Ectodermal cell (in vitro differentiated cells): ENCODE measurements at regions not wholly inside any gene's neighbourhood (a gene's known extent, or its start where the extent isn't known, plus 50 kb on each side); places are given as distances from the start of the nearest gene placed in this dataset.

Experiments used
- H3K27ac ChIP-seq: 2 replicates; pipeline ENCODE4 v1.7.0; 2013; ENCODE audit warnings: mild to moderate bottlenecking, low read depth, low read length; ENCODE audit not compliant: insufficient read depth, poor library complexity, severe bottlenecking
- H3K27me3 ChIP-seq: 2 replicates; pipeline ENCODE4 v1.7.0; 2013; ENCODE audit warnings: mild to moderate bottlenecking, low read length; ENCODE audit not compliant: insufficient read depth, control insufficient read depth, poor library complexity, severe bottlenecking
- H3K36me3 ChIP-seq: one replicate; pipeline ENCODE4 v1.7.0; 2013; ENCODE audit warnings: low read length; ENCODE audit not compliant: control insufficient read depth, insufficient read depth
- H3K4me1 ChIP-seq: one replicate; pipeline ENCODE4 v1.7.0; 2013; ENCODE audit warnings: low read length; ENCODE audit not compliant: control insufficient read depth, insufficient read depth
- H3K4me3 ChIP-seq: 2 replicates; pipeline ENCODE4 v1.7.0; 2013; ENCODE audit warnings: low read depth, low read length, control low read depth; ENCODE audit not compliant: insufficient read depth
- H3K9me3 ChIP-seq: 2 replicates; pipeline ENCODE4 v1.7.0; 2013; ENCODE audit warnings: mild to moderate bottlenecking, low read length, moderate library complexity; ENCODE audit not compliant: control insufficient read depth
- WGBS, 2 experiments: methylation state at CpG; one replicate each; pipeline ENCODE4 v1.1.7; 2013; ENCODE audit warnings: missing lambda C conversion rate in 2 of 2; 5-methylcytosine and 5-hydroxymethylcytosine counted together

DNA sequence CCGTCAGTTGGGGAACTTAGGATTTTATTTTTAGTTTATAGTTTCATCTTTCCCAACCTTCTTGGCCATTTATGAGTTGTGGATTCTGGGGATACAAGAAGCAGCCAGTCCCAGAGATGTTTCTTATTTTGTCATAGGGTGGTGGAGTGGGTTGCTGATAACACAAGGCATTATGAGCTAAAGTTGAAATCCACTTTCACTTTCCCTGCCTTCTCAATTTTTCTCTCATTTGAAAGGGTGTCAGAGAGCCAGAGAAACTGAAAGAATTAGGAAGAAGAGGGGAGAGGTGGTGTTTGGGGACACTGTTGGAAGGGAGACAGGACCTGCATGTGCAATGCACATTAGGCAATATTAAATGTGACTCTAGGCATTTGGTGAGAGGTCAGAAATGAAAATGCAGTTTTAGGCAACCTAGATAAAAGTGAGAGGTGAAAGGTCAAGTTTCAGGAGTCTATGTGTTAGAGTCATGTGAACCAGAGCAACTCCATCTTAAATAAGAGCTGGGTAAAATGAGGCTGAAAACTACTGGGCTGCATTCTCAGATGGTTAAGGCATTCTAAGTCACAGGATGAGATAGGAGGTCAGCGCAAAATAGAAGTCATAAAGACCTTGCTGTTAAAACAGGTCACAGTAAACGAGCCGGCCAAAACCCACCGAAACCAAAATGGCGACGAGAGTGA is 71.1 kb upstream of the F3 start:
- H3K9me3 ChIP-seq: no peaks in the 10 kb centered on the region
- peaks cover 8% of the 10 kb centered on the region for H3K4me1 ChIP-seq
- no peak overlapping the region for H3K27ac ChIP-seq
- no peak overlapping the region for H3K4me3 ChIP-seq
- no peaks in the 10 kb centered on the region for H3K36me3 ChIP-seq
- no peaks in the 10 kb centered on the region for H3K27me3 ChIP-seq
- 97 to 99% methylated on average over 6 to 7 of the region's 7 CpGs for WGBS, 2 experiments

DNA sequence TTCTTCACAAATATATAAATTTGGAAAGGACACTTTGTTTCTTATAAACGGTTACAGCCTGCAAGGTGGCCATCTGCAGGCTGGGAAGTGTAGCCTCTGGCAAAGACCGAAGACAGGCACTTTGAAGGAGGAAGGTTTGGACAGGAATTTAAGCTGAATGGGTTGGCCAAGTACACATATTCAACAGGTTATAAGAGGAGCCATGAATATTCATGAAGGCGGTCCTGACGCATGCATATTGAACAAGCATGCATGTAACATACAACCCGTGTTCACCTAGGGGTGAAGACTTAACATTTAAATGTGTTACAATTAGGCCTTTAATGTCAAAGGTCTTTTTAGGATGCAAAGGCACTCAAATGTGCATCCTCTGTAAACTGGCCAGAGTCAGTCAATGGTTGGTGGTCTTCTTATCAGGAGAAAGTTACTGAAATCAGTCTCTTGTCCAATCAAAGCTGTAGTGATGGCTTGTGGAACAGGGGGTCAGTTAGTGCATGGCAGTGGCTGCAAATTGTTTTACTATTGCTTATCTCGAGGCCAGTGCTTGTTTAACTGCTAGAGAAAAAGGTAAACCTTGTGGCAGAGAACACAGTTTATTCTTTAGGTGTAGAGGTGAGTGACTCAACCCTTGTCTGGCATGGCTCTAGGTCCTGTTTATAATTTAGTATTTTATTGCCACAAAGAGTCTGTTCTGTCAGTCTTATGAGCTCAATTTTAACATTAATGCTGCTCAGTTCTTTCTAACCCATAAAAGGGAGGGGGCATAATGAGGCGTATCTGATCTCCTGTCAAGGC is 70.3 kb upstream of the F3 start:
- H3K27ac ChIP-seq: no peak overlapping the region

DNA sequence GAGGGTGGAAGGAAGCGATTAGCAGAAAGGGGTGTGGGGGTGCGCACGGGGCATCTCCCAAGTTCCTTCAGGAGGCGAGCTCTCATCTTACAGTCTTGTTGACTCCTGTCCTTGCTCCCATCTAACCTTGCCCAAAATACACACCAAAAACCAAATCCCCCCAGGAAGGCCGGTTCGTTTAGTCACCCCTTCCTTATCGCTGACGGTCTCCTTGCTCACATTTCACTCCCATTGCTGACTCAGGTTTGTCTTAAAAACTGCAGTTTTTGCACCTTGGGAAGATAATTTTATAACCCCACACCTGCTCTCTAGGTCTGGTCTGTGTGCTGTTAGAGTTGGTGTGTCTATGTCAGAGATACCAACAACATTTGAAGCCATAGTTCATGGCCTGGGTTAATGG is 68.1 kb upstream of the F3 start:
- Histone ChIP-seq H3K9me3 (no peaks in the 10 kb centered on the region), H3K27me3 (no peaks in the 10 kb centered on the region), H3K27ac (no peak overlapping the region), H3K36me3 (no peaks in the 10 kb centered on the region), H3K4me3 (no peak overlapping the region), H3K4me1 (peaks cover 3% of the 10 kb centered on the region)
- WGBS, 2 experiments: 90 to 96% methylated on average over 8 of the region's 8 CpGs

More for the DNA sequence above, 70.3 kb upstream of the F3 start:
- Histone ChIP-seq H3K36me3 (no peaks in the 10 kb centered on the region), H3K9me3 (no peaks in the 10 kb centered on the region), H3K4me3 (no peak overlapping the region), H3K27me3 (no peaks in the 10 kb centered on the region), H3K4me1 (peaks cover 8% of the 10 kb centered on the region)
- 93 to 96% methylated on average over 7 of the region's 7 CpGs for WGBS, 2 experiments

DNA sequence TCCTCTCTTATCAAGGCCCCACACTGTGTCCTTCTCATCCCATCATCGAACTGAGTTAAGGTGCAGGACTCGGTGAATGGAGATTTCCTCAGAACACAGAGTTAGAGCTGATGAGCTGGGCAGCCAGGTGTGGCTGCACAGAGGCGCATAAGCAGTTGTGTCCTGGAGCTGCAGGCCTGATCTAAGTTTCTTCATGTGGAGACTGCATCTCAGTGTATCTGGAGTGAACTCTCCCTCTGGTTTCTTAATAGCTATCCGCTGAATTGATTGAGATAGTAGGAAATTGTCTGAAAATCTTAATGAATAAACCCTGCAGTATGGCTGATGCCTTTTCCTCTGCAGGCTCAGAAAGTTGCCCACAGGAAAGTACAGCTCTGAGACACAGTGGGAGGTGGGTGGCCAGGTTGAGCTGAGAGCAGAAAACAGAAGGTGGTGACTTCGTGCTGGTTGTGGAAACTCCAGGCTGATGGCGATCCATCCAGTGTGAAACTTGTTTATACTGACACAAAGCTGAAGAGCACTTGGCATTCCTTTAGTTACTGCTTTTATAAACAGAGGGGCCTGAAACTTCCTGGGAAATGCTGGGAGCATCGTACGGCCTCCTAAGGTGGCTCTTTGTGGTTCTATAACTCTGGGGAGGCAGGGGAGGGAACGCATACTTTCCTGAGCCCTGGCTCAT is 67.4 kb upstream of the F3 start:
- no peak overlapping the region for H3K4me3 ChIP-seq
- H3K9me3 ChIP-seq: no peaks in the 10 kb centered on the region
- H3K4me1 ChIP-seq: peaks cover 3% of the 10 kb centered on the region
- no peaks in the 10 kb centered on the region for H3K36me3 ChIP-seq
- 72 to 76% methylated on average over 9 of the region's 9 CpGs for whole genome bisulfite sequencing, 2 experiments
- no peaks in the 10 kb centered on the region for H3K27me3 ChIP-seq
- no peak overlapping the region for H3K27ac ChIP-seq

DNA sequence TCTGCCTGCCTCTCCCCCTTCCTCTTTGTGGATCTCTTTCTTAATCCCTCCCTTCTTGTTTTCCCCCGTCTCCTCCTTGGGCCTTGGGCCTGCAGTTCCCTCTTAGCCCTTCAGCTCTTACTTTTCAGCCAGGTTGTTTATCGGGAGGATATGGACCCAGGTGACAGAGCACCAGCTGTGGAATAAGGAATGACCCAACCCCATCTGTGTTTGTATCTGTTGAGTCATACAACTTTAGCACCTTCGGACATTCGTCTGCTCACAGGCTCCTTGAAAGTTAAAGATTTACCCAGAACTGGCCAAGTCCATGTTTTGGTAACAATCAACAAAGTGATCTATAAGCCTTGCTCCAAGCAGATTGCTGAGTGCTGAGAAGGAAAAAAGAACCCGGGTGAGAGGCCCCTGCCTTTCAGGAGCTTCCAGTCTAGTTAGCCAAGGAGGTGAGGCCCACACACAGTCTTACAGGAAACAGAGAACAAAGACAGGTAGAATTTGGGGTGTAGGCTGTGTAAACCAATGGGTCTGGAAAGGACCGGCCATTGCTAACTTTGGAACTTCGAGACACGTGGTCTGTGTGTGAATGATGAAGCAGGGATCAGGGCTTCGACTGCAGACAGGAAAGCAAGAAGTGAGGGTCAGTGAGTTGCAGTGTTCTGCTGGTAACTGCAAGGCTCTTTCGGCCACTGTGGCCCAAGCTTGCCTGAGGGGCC is 66.7 kb upstream of the F3 start:
- Histone ChIP-seq H3K27me3 (no peaks in the 10 kb centered on the region), H3K4me3 (no peak overlapping the region), H3K9me3 (no peaks in the 10 kb centered on the region), H3K27ac (no peak overlapping the region), H3K4me1 (peaks cover 3% of the 10 kb centered on the region), H3K36me3 (no peaks in the 10 kb centered on the region)
- WGBS, 2 experiments: 76 to 78% methylated on average over 10 of the region's 10 CpGs

DNA sequence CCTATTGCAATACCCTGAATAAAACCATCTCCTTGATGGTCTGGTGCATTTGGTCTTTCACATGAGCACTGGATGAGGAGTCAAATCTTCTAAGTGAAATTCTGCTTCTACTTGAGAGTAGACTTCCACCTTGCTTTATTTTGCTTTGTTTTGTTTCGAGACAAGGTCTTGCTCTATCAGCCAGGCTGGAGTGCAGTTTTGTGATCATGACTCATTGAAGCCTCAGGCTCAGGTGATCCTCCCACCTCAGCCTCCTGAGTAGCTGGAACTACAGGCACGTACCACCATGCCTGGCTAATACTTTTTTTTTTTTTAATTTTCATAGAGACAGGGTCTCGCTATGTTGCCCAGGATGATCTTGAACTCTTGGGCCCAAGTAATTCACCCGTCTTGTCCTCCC is 65.8 kb upstream of the F3 start:
- 90 to 94% methylated on average over 4 of the region's 4 CpGs for WGBS, 2 experiments

DNA sequence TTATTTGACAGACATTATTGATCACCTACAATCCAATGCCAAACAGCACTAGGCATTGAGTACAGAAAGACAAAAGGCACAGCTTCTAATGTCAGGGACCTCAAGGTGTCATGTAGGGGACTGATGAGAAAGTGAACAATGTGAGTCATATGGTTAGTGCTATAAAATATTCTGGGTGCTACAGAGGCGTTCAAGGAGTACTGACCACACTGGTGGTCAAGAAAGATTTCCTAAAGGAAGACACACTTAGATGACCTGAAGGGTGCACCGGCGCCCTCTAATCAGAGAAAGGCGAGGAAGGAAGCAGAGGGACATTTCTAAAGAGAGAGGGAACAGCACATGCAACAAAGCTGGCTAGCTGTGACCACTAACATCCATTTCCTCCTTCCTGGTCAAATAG is 64.9 kb upstream of the F3 start:
- H3K9me3 ChIP-seq: no peaks in the 10 kb centered on the region
- no peaks in the 10 kb centered on the region for H3K27me3 ChIP-seq
- H3K4me1 ChIP-seq: peaks cover 3% of the 10 kb centered on the region
- WGBS, 2 experiments: 91 to 95% methylated on average over 4 of the region's 4 CpGs
- no peak overlapping the region for H3K27ac ChIP-seq
- H3K36me3 ChIP-seq: no peaks in the 10 kb centered on the region
- H3K4me3 ChIP-seq: no peak overlapping the region

More for the DNA sequence above, 65.8 kb upstream of the F3 start:
- Histone ChIP-seq H3K36me3 (no peaks in the 10 kb centered on the region), H3K27ac (no peak overlapping the region), H3K9me3 (no peaks in the 10 kb centered on the region), H3K4me3 (no peak overlapping the region), H3K4me1 (peaks cover 3% of the 10 kb centered on the region), H3K27me3 (no peaks in the 10 kb centered on the region)

DNA sequence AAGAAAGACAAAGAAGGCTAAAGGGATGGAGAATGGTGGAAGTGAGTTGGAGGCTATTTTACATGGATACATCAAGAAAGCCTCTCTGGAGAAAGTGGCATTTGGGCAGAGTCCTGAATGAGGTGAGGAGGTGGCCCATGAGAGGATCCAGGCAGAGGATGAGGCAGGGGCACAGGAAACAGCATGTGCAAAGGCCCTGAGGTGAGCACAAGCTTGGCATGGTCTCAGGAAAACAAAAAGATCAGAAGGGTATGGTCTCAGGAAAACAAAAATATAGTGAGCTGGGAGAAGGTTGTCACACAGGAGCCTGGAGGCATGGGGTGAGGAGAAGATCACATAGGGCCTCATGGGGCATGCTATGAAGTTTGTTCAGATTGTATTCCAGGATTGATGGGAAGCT is 62.1 kb upstream of the F3 start:
- peaks cover under 1% of the 10 kb centered on the region for H3K4me1 ChIP-seq

DNA sequence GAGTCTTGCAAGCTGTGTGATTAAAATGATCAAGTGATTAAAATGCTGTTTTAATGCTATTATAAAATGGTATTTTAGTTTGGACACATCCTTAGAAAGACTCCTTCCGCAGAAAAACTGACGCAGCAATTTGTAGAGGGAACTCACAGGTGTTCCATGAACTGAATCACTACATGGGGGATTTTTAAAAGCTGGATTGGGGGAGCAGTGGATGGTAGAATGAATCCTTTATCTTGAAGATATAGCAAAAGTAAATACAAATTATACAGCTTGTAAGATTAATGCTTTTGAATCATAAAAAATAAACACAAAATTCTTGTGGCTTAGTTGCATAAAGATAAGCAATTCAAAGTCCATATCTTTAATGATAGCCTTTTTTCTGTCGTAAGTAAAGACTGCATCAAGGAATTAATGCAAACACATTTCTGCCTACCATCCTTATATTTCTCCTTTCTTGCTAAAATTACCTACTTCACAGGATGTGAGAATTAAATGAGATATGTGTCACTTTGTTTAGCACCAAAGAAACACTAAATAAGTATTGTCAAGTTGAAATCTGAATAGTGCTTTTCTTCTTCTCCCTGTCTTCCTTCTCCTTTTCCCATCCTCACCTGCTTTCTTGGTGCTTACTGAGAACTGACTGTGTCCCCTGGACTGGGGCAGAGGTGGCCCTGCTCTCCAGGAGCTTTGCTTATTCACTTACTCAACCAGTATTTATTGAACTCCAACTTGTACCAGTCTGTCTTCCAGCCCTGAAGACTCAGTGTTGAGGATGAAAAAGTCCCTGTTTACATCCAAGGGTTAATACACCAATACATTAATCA is 61.5 kb upstream of the F3 start:
- H3K4me1 ChIP-seq: no peaks in the 10 kb centered on the region
- H3K27ac ChIP-seq: no peak overlapping the region
- no peaks in the 10 kb centered on the region for H3K9me3 ChIP-seq
- no peaks in the 10 kb centered on the region for H3K27me3 ChIP-seq
- 91 to 98% methylated on average over 3 of the region's 3 CpGs for WGBS, 2 experiments
- H3K4me3 ChIP-seq: no peak overlapping the region
- H3K36me3 ChIP-seq: no peaks in the 10 kb centered on the region

More for the DNA sequence above, 62.1 kb upstream of the F3 start:
- H3K36me3 ChIP-seq: no peaks in the 10 kb centered on the region
- no peak overlapping the region for H3K27ac ChIP-seq
- no peaks in the 10 kb centered on the region for H3K9me3 ChIP-seq
- no peaks in the 10 kb centered on the region for H3K27me3 ChIP-seq
- no peak overlapping the region for H3K4me3 ChIP-seq
